GM23248 (cell line): ENCODE measurements at regions not wholly inside any gene's neighbourhood (a gene's known extent, or its start where the extent isn't known, plus 50 kb on each side); places are given as distances from the start of the nearest gene placed in this dataset.

ENCODE experiments used
- DNase-seq: peaks from one replicate; pipeline ENCODE4 v3.0.0-alpha.2; 2015
- H2AFZ ChIP-seq: fragments of 200-600 bp; sonication (generic); 2 replicates; pipeline ENCODE4 v1.6.1; 2016; ENCODE audit warnings: antibody characterized with exemption
- H3F3A ChIP-seq: fragments of 200-600 bp; sonication (generic); 2 replicates; pipeline ENCODE4 v1.6.1; 2016; ENCODE audit warnings: mild to moderate bottlenecking, antibody characterized with exemption, mixed run types; ENCODE audit not compliant: insufficient read depth
- H3K27ac ChIP-seq: fragments of 200-600 bp; sonication (generic); 2 replicates; pipeline ENCODE4 v1.5.1; 2016; ENCODE audit warnings: mild to moderate bottlenecking
- H3K27me3 ChIP-seq: fragments of 200-600 bp; sonication (generic); replicated peaks from 2 replicates; pipeline ENCODE4 v1.6.1; 2016; ENCODE audit warnings: mild to moderate bottlenecking; ENCODE audit not compliant: insufficient read depth
- H3K36me3 ChIP-seq: fragments of 200-600 bp; sonication (generic); 2 replicates; pipeline ENCODE4 v1.6.1; 2016; ENCODE audit warnings: low read depth, mild to moderate bottlenecking
- H3K4me1 ChIP-seq: fragments of 200-600 bp; sonication (generic); 2 replicates; pipeline ENCODE4 v1.6.1; 2016; ENCODE audit warnings: mild to moderate bottlenecking; ENCODE audit not compliant: insufficient read depth
- H3K4me2 ChIP-seq: fragments of 200-600 bp; sonication (generic); one replicate; pipeline ENCODE4 v1.6.1; 2016; ENCODE audit warnings: mild to moderate bottlenecking; ENCODE audit not compliant: unreplicated experiment
- H3K4me3 ChIP-seq: fragments of 200-600 bp; sonication (generic); 2 replicates; pipeline ENCODE4 v1.5.1; 2016; ENCODE audit warnings: mild to moderate bottlenecking
- H3K79me2 ChIP-seq: fragments of 200-600 bp; sonication (generic); 2 replicates; pipeline ENCODE4 v1.6.1; 2016; ENCODE audit warnings: mild to moderate bottlenecking; ENCODE audit not compliant: insufficient read depth
- H3K9ac ChIP-seq: fragments of 200-600 bp; sonication (generic); 2 replicates; pipeline ENCODE4 v1.6.1; 2016; ENCODE audit warnings: mild to moderate bottlenecking
- H3K9me2 ChIP-seq: fragments of 200-600 bp; sonication (generic); 2 replicates; pipeline ENCODE4 v1.6.1; 2016; ENCODE audit warnings: mixed run types, mild to moderate bottlenecking, moderate library complexity; ENCODE audit not compliant: insufficient read depth
- H3K9me3 ChIP-seq: fragments of 200-600 bp; sonication (generic); one replicate; pipeline ENCODE4 v1.6.1; 2017; ENCODE audit warnings: low read depth
- H4K20me1 ChIP-seq: fragments of 200-600 bp; sonication (generic); 2 replicates; pipeline ENCODE4 v1.6.0; 2016; ENCODE audit not compliant: insufficient read depth
- EZH2 ChIP-seq: fragments of 200-600 bp; sonication (generic); IDR thresholded peaks from 2 replicates; pipeline ENCODE4 v1.6.1; 2018; ENCODE audit warnings: antibody characterized with exemption, mild to moderate bottlenecking; ENCODE audit not compliant: insufficient read depth, poor library complexity, severe bottlenecking
- EZH2phosphoT487 ChIP-seq: fragments of 200-600 bp; sonication (generic); IDR thresholded peaks from 2 replicates; pipeline ENCODE4 v1.6.1; 2018; ENCODE audit warnings: antibody characterized with exemption, moderate library complexity, mild to moderate bottlenecking, low read depth; ENCODE audit not compliant: insufficient read depth
- WGBS, 2 experiments: methylation state at CpG; one replicate each; pipeline ENCODE4 v1.1.6; 2015 to 2017; ENCODE audit warnings: low lambda C conversion rate in 2 of 2, low coverage in 1 of 2; ENCODE audit errors: missing lambda C conversion rate in 2 of 2; 5-methylcytosine and 5-hydroxymethylcytosine counted together
- in situ Hi-C: fragments of 300-500 bp; cut with MboI; formaldehyde crosslinking; loops from 2 replicates; pipeline ENCODE4 v1.15.0; 2020

GRCh38 chr6:95203153-95203754, 374.1 kb upstream of the MANEA start:
- H3F3A ChIP-seq = no peaks in the 10 kb centered on the region
- H3K27ac ChIP-seq = no peak overlapping the region
- no peaks in the 10 kb centered on the region for H3K27me3 ChIP-seq
- no peak overlapping the region for H3K4me2 ChIP-seq
- H3K79me2 ChIP-seq = no peaks in the 10 kb centered on the region
- no peaks in the 10 kb centered on the region for H3K4me1 ChIP-seq
- no peaks in the 10 kb centered on the region for H3K9me2 ChIP-seq
- no peak overlapping the region for H3K9ac ChIP-seq
- in situ Hi-C loops = no loop called here
- peak; percentile 36 for DNase-seq
- no peaks in the 10 kb centered on the region for H3K9me3 ChIP-seq
- WGBS, 2 experiments = 33 to 54% methylated on average over 2 of the region's 2 CpGs
- H2AFZ ChIP-seq = no peak overlapping the region
- H4K20me1 ChIP-seq = no peaks in the 10 kb centered on the region
- H3K36me3 ChIP-seq = no peaks in the 10 kb centered on the region
- H3K4me3 ChIP-seq = no peak overlapping the region
- TF ChIP-seq EZH2phosphoT487 = no peak
- no peak for TF ChIP-seq EZH2

- no peak overlapping the region for H2AFZ ChIP-seq
- no peaks in the 10 kb centered on the region for H3K36me3 ChIP-seq
- TF ChIP-seq EZH2 (no peak), EZH2phosphoT487 (no peak)
- no peak overlapping the region for H3K4me3 ChIP-seq
- WGBS, 2 experiments = 10 to 20% methylated on average over 2 of the region's 2 CpGs
- no peak overlapping the region for H3K9ac ChIP-seq
- no peak for DNase-seq
- H4K20me1 ChIP-seq = no peaks in the 10 kb centered on the region
- H3K4me1 ChIP-seq = no peaks in the 10 kb centered on the region
- no peaks in the 10 kb centered on the region for H3K9me2 ChIP-seq
- no peaks in the 10 kb centered on the region for H3F3A ChIP-seq
- no peak overlapping the region for H3K4me2 ChIP-seq
- H3K79me2 ChIP-seq = no peaks in the 10 kb centered on the region
- no peaks in the 10 kb centered on the region for H3K27me3 ChIP-seq
- in situ Hi-C loops = no loop called here
- no peaks in the 10 kb centered on the region for H3K9me3 ChIP-seq
- no peak overlapping the region for H3K27ac ChIP-seq
Measured at GRCh38 chr6:95204178-95204577, 373.2 kb upstream of the MANEA start.

GRCh38 chr6:95208621-95209020, 368.7 kb upstream of the MANEA start:
- DNase-seq = no peak
- H3K9me3 ChIP-seq = no peaks in the 10 kb centered on the region
- no peaks in the 10 kb centered on the region for H3F3A ChIP-seq
- no peak overlapping the region for H3K4me2 ChIP-seq
- H3K27me3 ChIP-seq = no peaks in the 10 kb centered on the region
- no peak overlapping the region for H2AFZ ChIP-seq
- no peak overlapping the region for H3K27ac ChIP-seq
- no peaks in the 10 kb centered on the region for H3K79me2 ChIP-seq
- no peak overlapping the region for H3K4me3 ChIP-seq
- in situ Hi-C loops = no loop called here
- WGBS, 2 experiments = 7% methylated on average over 2 of the region's 2 CpGs
- H3K36me3 ChIP-seq = no peaks in the 10 kb centered on the region
- TF ChIP-seq EZH2phosphoT487 (no peak), EZH2 (no peak)
- no peak overlapping the region for H3K9ac ChIP-seq
- no peaks in the 10 kb centered on the region for H4K20me1 ChIP-seq
- no peaks in the 10 kb centered on the region for H3K4me1 ChIP-seq
- H3K9me2 ChIP-seq = no peaks in the 10 kb centered on the region

GRCh38 chr6:95209074-95209473, 368.3 kb upstream of the MANEA start:
- no peak for DNase-seq
- H3K27me3 ChIP-seq = no peaks in the 10 kb centered on the region
- TF ChIP-seq EZH2phosphoT487 = no peak
- no peak for TF ChIP-seq EZH2
- H3K4me3 ChIP-seq = no peak overlapping the region
- no peaks in the 10 kb centered on the region for H3K79me2 ChIP-seq
- H2AFZ ChIP-seq = no peak overlapping the region
- no peaks in the 10 kb centered on the region for H4K20me1 ChIP-seq
- no peaks in the 10 kb centered on the region for H3K4me1 ChIP-seq
- no peaks in the 10 kb centered on the region for H3K36me3 ChIP-seq
- H3F3A ChIP-seq = no peaks in the 10 kb centered on the region
- no peak overlapping the region for H3K9ac ChIP-seq
- H3K9me2 ChIP-seq = no peaks in the 10 kb centered on the region
- in situ Hi-C loops = no loop called here
- 22 to 25% methylated on average over 3 of the region's 3 CpGs for WGBS, 2 experiments
- no peak overlapping the region for H3K4me2 ChIP-seq
- no peak overlapping the region for H3K27ac ChIP-seq
- H3K9me3 ChIP-seq = no peaks in the 10 kb centered on the region

GRCh38 chr6:95216555-95216954, 360.8 kb upstream of the MANEA start:
- no peak overlapping the region for H2AFZ ChIP-seq
- 2 to 3% methylated on average over 1 of the region's 1 CpG for WGBS, 2 experiments
- H3K27ac ChIP-seq = no peak overlapping the region
- no peaks in the 10 kb centered on the region for H3K9me3 ChIP-seq
- no peak overlapping the region for H3K4me2 ChIP-seq
- no peaks in the 10 kb centered on the region for H3K9me2 ChIP-seq
- no peaks in the 10 kb centered on the region for H3K36me3 ChIP-seq
- no peaks in the 10 kb centered on the region for H3K27me3 ChIP-seq
- no peaks in the 10 kb centered on the region for H3K79me2 ChIP-seq
- no peak overlapping the region for H3K9ac ChIP-seq
- TF ChIP-seq EZH2 (no peak), EZH2phosphoT487 (no peak)
- H3F3A ChIP-seq = no peaks in the 10 kb centered on the region
- H3K4me1 ChIP-seq = no peaks in the 10 kb centered on the region
- in situ Hi-C loops = no loop called here
- DNase-seq = no peak
- no peaks in the 10 kb centered on the region for H4K20me1 ChIP-seq
- no peak overlapping the region for H3K4me3 ChIP-seq
